ENCODE measurements at regions not wholly inside any gene's neighbourhood (a gene's known extent, or its start where the extent isn't known, plus 50 kb on each side); places are given as distances from the start of the nearest gene placed in this dataset.
A peak's percentile ranks its signal among the peaks of the same experiment; 100 is the strongest.

GRCh38 chr18:28711096-28711495, 534.2 kb upstream of the CDH2 start:
- H3K4me3 ChIP-seq (replicated peaks in 1 of 2; ENCODE audit: low read depth in 2 of 2, low read length in 2 of 2), result no peak overlapping the region
- no peak for TF ChIP-seq CTCF (IDR thresholded peaks at IDR 0.05; ENCODE audit: low read depth, low read length)
- no peak for DNase-seq (ENCODE audit: low read depth in 2 of 2)

GRCh38 chr18:28707006-28707405, 530.1 kb upstream of the CDH2 start:
- TF ChIP-seq CTCF (IDR thresholded peaks at IDR 0.05; ENCODE audit: low read depth, low read length), result no peak
- no peak for DNase-seq (ENCODE audit: low read depth in 2 of 2)
- H3K4me3 ChIP-seq (replicated peaks in 1 of 2; ENCODE audit: low read depth in 2 of 2, low read length in 2 of 2), result no peak overlapping the region

- TF ChIP-seq CTCF (IDR thresholded peaks at IDR 0.05; ENCODE audit: low read depth, low read length), result no peak
- H3K4me3 ChIP-seq (replicated peaks in 1 of 2; ENCODE audit: low read depth in 2 of 2, low read length in 2 of 2), result no peak overlapping the region
- DNase-seq (ENCODE audit: low read depth in 2 of 2), result no peak
Observed at GRCh38 chr18:28706397-28706796, 529.5 kb upstream of the CDH2 start.

- DNase-seq (ENCODE audit: low read depth in 2 of 2), result no peak
- TF ChIP-seq CTCF (IDR thresholded peaks at IDR 0.05; ENCODE audit: low read depth, low read length), result no peak
- no peak overlapping the region for H3K4me3 ChIP-seq (replicated peaks in 1 of 2; ENCODE audit: low read depth in 2 of 2, low read length in 2 of 2)
Observed at GRCh38 chr18:28705482-28705881, 528.6 kb upstream of the CDH2 start.

GRCh38 chr18:28692337-28692736, 515.4 kb upstream of the CDH2 start:
- no peak overlapping the region for H3K4me3 ChIP-seq (replicated peaks in 1 of 2; ENCODE audit: low read depth in 2 of 2, low read length in 2 of 2)
- TF ChIP-seq CTCF (IDR thresholded peaks at IDR 0.05; ENCODE audit: low read depth, low read length), result no peak
- DNase-seq (ENCODE audit: low read depth in 2 of 2), result no peak

GRCh38 chr18:28691496-28691840, 514.5 kb upstream of the CDH2 start:
- TF ChIP-seq CTCF (IDR thresholded peaks at IDR 0.05; ENCODE audit: low read depth, low read length), result no peak
- no peak overlapping the region for H3K4me3 ChIP-seq (replicated peaks in 1 of 2; ENCODE audit: low read depth in 2 of 2, low read length in 2 of 2)
- peak in 1 of 2 donors; percentile 9 for DNase-seq (ENCODE audit: low read depth in 2 of 2)

- H3K4me3 ChIP-seq (replicated peaks in 1 of 2; ENCODE audit: low read depth in 2 of 2, low read length in 2 of 2), result no peak overlapping the region
- peak in 1 of 2 donors; percentile 3 for DNase-seq (ENCODE audit: low read depth in 2 of 2)
- no peak for TF ChIP-seq CTCF (IDR thresholded peaks at IDR 0.05; ENCODE audit: low read depth, low read length)
Observed at GRCh38 chr18:28690836-28691495, 514.0 kb upstream of the CDH2 start.
